Keratinocyte (primary cell): ENCODE measurements at regions not wholly inside any gene's neighbourhood (a gene's known extent, or its start where the extent isn't known, plus 50 kb on each side); places are given as distances from the start of the nearest gene placed in this dataset.

Source experiments
- EZH2 ChIP-seq: IDR thresholded peaks from one replicate; pipeline ENCODE4 v1.6.1; 2012; ENCODE audit warnings: inconsistent platforms, mild to moderate bottlenecking, low read length, moderate library complexity
- TF ChIP-seq, protein P1 (sequence below), 3 experiments: IDR thresholded peaks in 1 of 3; conservative IDR thresholded peaks in 1 of 3; optimal IDR thresholded peaks in 1 of 3; 2 replicates in 2 of 3; 3 replicates in 1 of 3; pipeline versions ENCODE3 to v1.5.1; 2011; ENCODE audit warnings: low read length in 3 of 3, mild to moderate bottlenecking in 3 of 3, moderate library complexity in 2 of 3, control low read depth in 1 of 3, inconsistent platforms in 1 of 3; ENCODE audit not compliant: insufficient read depth in 2 of 3; ENCODE audit errors: extremely low read depth in 1 of 3

DNA sequence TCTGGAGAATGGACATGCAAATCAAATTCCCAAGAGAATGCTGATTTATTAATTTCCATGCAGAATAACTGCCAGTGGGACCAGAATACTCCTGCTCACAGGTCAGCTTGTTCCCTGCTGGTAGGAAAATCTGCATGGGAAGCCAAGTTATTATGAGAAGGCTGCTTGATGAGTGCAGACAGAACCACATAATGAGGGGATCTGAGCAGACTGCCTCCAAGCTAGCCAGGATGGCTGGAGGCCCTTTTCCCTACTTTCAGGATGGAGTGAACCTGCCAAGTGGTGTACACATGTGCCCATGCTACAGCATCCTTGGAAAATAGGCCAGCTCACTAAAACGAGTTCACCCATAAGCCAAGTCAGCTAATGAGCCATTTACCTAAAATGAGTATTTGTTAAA is 55.2 kb upstream of the ZBED5 start:
- TF ChIP-seq, protein P1, sequence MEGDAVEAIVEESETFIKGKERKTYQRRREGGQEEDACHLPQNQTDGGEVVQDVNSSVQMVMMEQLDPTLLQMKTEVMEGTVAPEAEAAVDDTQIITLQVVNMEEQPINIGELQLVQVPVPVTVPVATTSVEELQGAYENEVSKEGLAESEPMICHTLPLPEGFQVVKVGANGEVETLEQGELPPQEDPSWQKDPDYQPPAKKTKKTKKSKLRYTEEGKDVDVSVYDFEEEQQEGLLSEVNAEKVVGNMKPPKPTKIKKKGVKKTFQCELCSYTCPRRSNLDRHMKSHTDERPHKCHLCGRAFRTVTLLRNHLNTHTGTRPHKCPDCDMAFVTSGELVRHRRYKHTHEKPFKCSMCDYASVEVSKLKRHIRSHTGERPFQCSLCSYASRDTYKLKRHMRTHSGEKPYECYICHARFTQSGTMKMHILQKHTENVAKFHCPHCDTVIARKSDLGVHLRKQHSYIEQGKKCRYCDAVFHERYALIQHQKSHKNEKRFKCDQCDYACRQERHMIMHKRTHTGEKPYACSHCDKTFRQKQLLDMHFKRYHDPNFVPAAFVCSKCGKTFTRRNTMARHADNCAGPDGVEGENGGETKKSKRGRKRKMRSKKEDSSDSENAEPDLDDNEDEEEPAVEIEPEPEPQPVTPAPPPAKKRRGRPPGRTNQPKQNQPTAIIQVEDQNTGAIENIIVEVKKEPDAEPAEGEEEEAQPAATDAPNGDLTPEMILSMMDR (optimal IDR thresholded peaks at IDR 0.05 in 1 of 3, IDR thresholded peaks at IDR 0.05 in 1 of 3, conservative IDR thresholded peaks at IDR 0.05 in 1 of 3; ENCODE audit: extremely low read depth in 1 of 3, insufficient read depth in 2 of 3, low read length in 3 of 3): no peak
- no peak for TF ChIP-seq EZH2
